IPS-18a (cell line): ENCODE measurements at regions not wholly inside any gene's neighbourhood (a gene's known extent, or its start where the extent isn't known, plus 50 kb on each side); places are given as distances from the start of the nearest gene placed in this dataset.

ENCODE experiments used
- H3K27ac ChIP-seq: one replicate; pipeline ENCODE4 v1.5.1; 2013; ENCODE audit warnings: low read length
- H3K27me3 ChIP-seq: one replicate; pipeline ENCODE4 v1.6.1; 2013; ENCODE audit warnings: mild to moderate bottlenecking, low read length; ENCODE audit not compliant: control insufficient read depth, insufficient read depth
- H3K36me3 ChIP-seq: one replicate; pipeline ENCODE4 v1.6.1; 2013; ENCODE audit warnings: low read depth, low read length; ENCODE audit not compliant: control insufficient read depth
- H3K4me1 ChIP-seq: one replicate; pipeline ENCODE4 v1.6.1; 2013; ENCODE audit warnings: low read depth, low read length; ENCODE audit not compliant: control insufficient read depth
- H3K4me3 ChIP-seq: one replicate; pipeline ENCODE4 v1.5.1; 2013; ENCODE audit warnings: low read length
- H3K9ac ChIP-seq: one replicate; pipeline ENCODE4 v1.6.1; 2013; ENCODE audit warnings: mild to moderate bottlenecking, low read length, moderate library complexity
- H3K9me3 ChIP-seq: one replicate; pipeline ENCODE4 v1.6.1; 2013; ENCODE audit warnings: low read depth, low read length; ENCODE audit not compliant: control insufficient read depth

GRCh38 chr4:164381859-164382258 is 372.1 kb upstream of the SMIM31 start:
- H3K9me3 ChIP-seq, result no peaks in the 10 kb centered on the region
- peaks cover 5% of the 10 kb centered on the region for H3K4me1 ChIP-seq
- no peak overlapping the region for H3K27ac ChIP-seq
- H3K27me3 ChIP-seq, result peaks cover 43% of the 10 kb centered on the region
- no peaks in the 10 kb centered on the region for H3K36me3 ChIP-seq
- H3K4me3 ChIP-seq, result no peak overlapping the region
- no peak overlapping the region for H3K9ac ChIP-seq

GRCh38 chr4:164383058-164383357 is 370.9 kb upstream of the SMIM31 start:
- Histone ChIP-seq H3K27me3 (peaks cover 43% of the 10 kb centered on the region), H3K4me1 (peaks cover 5% of the 10 kb centered on the region), H3K4me3 (peak overlapping the region; percentile 79), H3K36me3 (no peaks in the 10 kb centered on the region), H3K9ac (peak overlapping the region; percentile 6), H3K27ac (no peak overlapping the region), H3K9me3 (no peaks in the 10 kb centered on the region)

GRCh38 chr4:164383358-164384220 is 370.3 kb upstream of the SMIM31 start:
- peaks cover 5% of the 10 kb centered on the region for H3K4me1 ChIP-seq
- H3K9me3 ChIP-seq, result no peaks in the 10 kb centered on the region
- no peaks in the 10 kb centered on the region for H3K36me3 ChIP-seq
- H3K27me3 ChIP-seq, result peaks cover 43% of the 10 kb centered on the region
- peak overlapping the region; percentile 79 for H3K4me3 ChIP-seq
- H3K9ac ChIP-seq, result peak overlapping the region; percentile 6
- H3K27ac ChIP-seq, result no peak overlapping the region

GRCh38 chr4:164384416-164384815 is 369.5 kb upstream of the SMIM31 start:
- Histone ChIP-seq H3K9me3 (no peaks in the 10 kb centered on the region), H3K4me3 (peak overlapping the region; percentile 79), H3K27ac (no peak overlapping the region), H3K36me3 (no peaks in the 10 kb centered on the region), H3K9ac (no peak overlapping the region), H3K4me1 (peaks cover 5% of the 10 kb centered on the region), H3K27me3 (peaks cover 43% of the 10 kb centered on the region)

- Histone ChIP-seq H3K4me3 (no peak overlapping the region), H3K9ac (no peak overlapping the region), H3K27ac (no peak overlapping the region), H3K4me1 (no peaks in the 10 kb centered on the region), H3K36me3 (no peaks in the 10 kb centered on the region), H3K9me3 (no peaks in the 10 kb centered on the region), H3K27me3 (no peaks in the 10 kb centered on the region)
Measured at GRCh38 chr4:164396439-164396838, 357.5 kb upstream of the SMIM31 start.

GRCh38 chr4:164402554-164402953 is 351.4 kb upstream of the SMIM31 start:
- Histone ChIP-seq H3K27ac (no peak overlapping the region), H3K27me3 (no peaks in the 10 kb centered on the region), H3K4me1 (no peaks in the 10 kb centered on the region), H3K4me3 (no peak overlapping the region), H3K9ac (no peak overlapping the region), H3K9me3 (no peaks in the 10 kb centered on the region), H3K36me3 (no peaks in the 10 kb centered on the region)

- no peaks in the 10 kb centered on the region for H3K4me1 ChIP-seq
- no peaks in the 10 kb centered on the region for H3K27me3 ChIP-seq
- no peak overlapping the region for H3K27ac ChIP-seq
- H3K4me3 ChIP-seq, result no peak overlapping the region
- no peaks in the 10 kb centered on the region for H3K36me3 ChIP-seq
- H3K9me3 ChIP-seq, result no peaks in the 10 kb centered on the region
- H3K9ac ChIP-seq, result no peak overlapping the region
Measured at GRCh38 chr4:164405774-164406173, 348.2 kb upstream of the SMIM31 start.

GRCh38 chr4:164408831-164409230 is 345.1 kb upstream of the SMIM31 start:
- no peaks in the 10 kb centered on the region for H3K36me3 ChIP-seq

GRCh38 chr4:164410401-164410800 is 343.5 kb upstream of the SMIM31 start:
- Histone ChIP-seq H3K9ac (no peak overlapping the region), H3K36me3 (no peaks in the 10 kb centered on the region), H3K9me3 (no peaks in the 10 kb centered on the region), H3K4me1 (no peaks in the 10 kb centered on the region), H3K4me3 (no peak overlapping the region), H3K27ac (no peak overlapping the region), H3K27me3 (no peaks in the 10 kb centered on the region)

More at GRCh38 chr4:164408831-164409230, 345.1 kb upstream of the SMIM31 start:
- H3K27ac ChIP-seq, result no peak overlapping the region
- H3K27me3 ChIP-seq, result no peaks in the 10 kb centered on the region
- H3K9me3 ChIP-seq, result no peaks in the 10 kb centered on the region
- H3K4me3 ChIP-seq, result no peak overlapping the region
- no peak overlapping the region for H3K9ac ChIP-seq
- H3K4me1 ChIP-seq, result no peaks in the 10 kb centered on the region

GRCh38 chr4:164412246-164412645 is 341.7 kb upstream of the SMIM31 start:
- Histone ChIP-seq H3K27ac (no peak overlapping the region), H3K9me3 (no peaks in the 10 kb centered on the region), H3K9ac (no peak overlapping the region)

GRCh38 chr4:164413743-164414142 is 340.2 kb upstream of the SMIM31 start:
- Histone ChIP-seq H3K9ac (no peak overlapping the region), H3K27me3 (no peaks in the 10 kb centered on the region), H3K27ac (no peak overlapping the region), H3K9me3 (no peaks in the 10 kb centered on the region), H3K36me3 (no peaks in the 10 kb centered on the region), H3K4me1 (no peaks in the 10 kb centered on the region), H3K4me3 (no peak overlapping the region)

More at GRCh38 chr4:164412246-164412645, 341.7 kb upstream of the SMIM31 start:
- Histone ChIP-seq H3K36me3 (no peaks in the 10 kb centered on the region), H3K4me1 (no peaks in the 10 kb centered on the region), H3K27me3 (no peaks in the 10 kb centered on the region), H3K4me3 (no peak overlapping the region)

GRCh38 chr4:164423819-164424218 is 330.1 kb upstream of the SMIM31 start:
- Histone ChIP-seq H3K4me1 (no peaks in the 10 kb centered on the region), H3K36me3 (no peaks in the 10 kb centered on the region), H3K27ac (no peak overlapping the region), H3K4me3 (no peak overlapping the region), H3K27me3 (no peaks in the 10 kb centered on the region), H3K9me3 (no peaks in the 10 kb centered on the region), H3K9ac (no peak overlapping the region)
